Mesothelial cell of epicardium (in vitro differentiated cells): ENCODE measurements at regions not wholly inside any gene's neighbourhood (a gene's known extent, or its start where the extent isn't known, plus 50 kb on each side); places are given as distances from the start of the nearest gene placed in this dataset.

Experiments
- DNase-seq, 2 experiments: peaks; one replicate each; pipeline ENCODE4 v3.0.0; 2021; ENCODE audit warnings: low spot score in 2 of 2; ENCODE audit not compliant: unreplicated experiment in 2 of 2
- H3K27ac Mint-ChIP-seq: 2 replicates; pipeline ENCODE4 v1.8.0; 2021; ENCODE audit warnings: mixed read lengths
- H3K27me3 Mint-ChIP-seq: 2 replicates; pipeline ENCODE4 v1.8.0; 2021; ENCODE audit warnings: low read depth, mixed read lengths
- H3K36me3 Mint-ChIP-seq: 2 replicates; pipeline ENCODE4 v1.8.0; 2021; ENCODE audit warnings: mixed read lengths
- H3K4me1 Mint-ChIP-seq: 2 replicates; pipeline ENCODE4 v1.8.0; 2021; ENCODE audit warnings: mixed read lengths
- H3K4me3 Mint-ChIP-seq: 2 replicates; pipeline ENCODE4 v1.8.0; 2021; ENCODE audit warnings: mild to moderate bottlenecking, moderate library complexity, mixed read lengths
- H3K9me3 Mint-ChIP-seq: 2 replicates; pipeline ENCODE4 v1.8.0; 2021; ENCODE audit warnings: mixed read lengths
- TF ChIP-seq, protein P1 (sequence below): fragments of 200-600 bp; sonication (generic); IDR thresholded peaks from one replicate; pipeline ENCODE4 v1.5.0; 2021; ENCODE audit warnings: antibody characterized with exemption; ENCODE audit not compliant: unreplicated experiment

DNA sequence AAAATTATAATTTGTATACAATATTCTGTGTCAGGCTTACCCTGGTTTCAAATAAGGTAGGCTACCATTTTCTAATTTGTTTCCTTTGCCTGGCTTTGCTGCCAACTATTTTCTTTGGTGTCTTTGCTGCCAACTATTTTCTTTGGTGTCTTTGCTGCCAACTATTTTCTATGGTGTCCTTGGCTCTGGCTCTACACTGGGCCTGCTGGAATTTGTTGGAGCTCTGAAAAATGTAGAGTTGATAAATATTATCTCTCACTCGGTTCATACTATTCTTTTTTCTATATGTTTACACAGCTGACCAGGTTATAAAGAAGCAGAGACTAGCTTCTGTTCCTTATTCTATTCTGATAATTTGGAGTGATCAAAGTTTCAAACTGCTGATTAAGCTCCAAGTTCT, 768.0 kb upstream of the PHF14 start:
- H3K27ac Mint-ChIP-seq, result no peak overlapping the region
- H3K36me3 Mint-ChIP-seq, result no peaks in the 10 kb centered on the region
- no peak for DNase-seq
- TF ChIP-seq, protein P1, sequence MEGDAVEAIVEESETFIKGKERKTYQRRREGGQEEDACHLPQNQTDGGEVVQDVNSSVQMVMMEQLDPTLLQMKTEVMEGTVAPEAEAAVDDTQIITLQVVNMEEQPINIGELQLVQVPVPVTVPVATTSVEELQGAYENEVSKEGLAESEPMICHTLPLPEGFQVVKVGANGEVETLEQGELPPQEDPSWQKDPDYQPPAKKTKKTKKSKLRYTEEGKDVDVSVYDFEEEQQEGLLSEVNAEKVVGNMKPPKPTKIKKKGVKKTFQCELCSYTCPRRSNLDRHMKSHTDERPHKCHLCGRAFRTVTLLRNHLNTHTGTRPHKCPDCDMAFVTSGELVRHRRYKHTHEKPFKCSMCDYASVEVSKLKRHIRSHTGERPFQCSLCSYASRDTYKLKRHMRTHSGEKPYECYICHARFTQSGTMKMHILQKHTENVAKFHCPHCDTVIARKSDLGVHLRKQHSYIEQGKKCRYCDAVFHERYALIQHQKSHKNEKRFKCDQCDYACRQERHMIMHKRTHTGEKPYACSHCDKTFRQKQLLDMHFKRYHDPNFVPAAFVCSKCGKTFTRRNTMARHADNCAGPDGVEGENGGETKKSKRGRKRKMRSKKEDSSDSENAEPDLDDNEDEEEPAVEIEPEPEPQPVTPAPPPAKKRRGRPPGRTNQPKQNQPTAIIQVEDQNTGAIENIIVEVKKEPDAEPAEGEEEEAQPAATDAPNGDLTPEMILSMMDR, result no peak
- H3K9me3 Mint-ChIP-seq, result no peaks in the 10 kb centered on the region
- peaks cover 7% of the 10 kb centered on the region for H3K4me1 Mint-ChIP-seq
- H3K27me3 Mint-ChIP-seq, result peaks cover 3% of the 10 kb centered on the region
- H3K4me3 Mint-ChIP-seq, result no peak overlapping the region

DNA sequence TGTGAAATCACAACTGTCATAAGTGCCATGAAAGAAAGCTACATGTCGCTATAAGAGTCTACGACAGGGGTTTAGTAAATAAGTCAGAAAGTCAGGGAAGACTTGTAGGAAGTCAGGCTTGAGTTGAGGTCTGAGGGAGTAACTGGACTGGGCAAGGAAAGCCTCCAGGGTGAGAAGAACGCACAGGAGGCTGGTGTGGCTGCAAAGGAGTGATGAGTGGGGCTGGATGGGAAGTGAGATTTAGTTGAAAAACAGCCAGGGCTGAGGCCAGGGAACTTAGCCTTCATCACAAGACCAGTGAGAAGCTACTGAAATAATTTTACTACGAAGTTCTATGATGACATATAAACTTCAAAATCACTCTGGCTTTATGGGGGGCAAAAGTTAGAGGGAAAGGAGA, 763.7 kb upstream of the PHF14 start:
- H3K36me3 Mint-ChIP-seq, result no peaks in the 10 kb centered on the region
- no peak for DNase-seq
- H3K27me3 Mint-ChIP-seq, result no peaks in the 10 kb centered on the region
- H3K9me3 Mint-ChIP-seq, result peaks cover 14% of the 10 kb centered on the region
- H3K4me1 Mint-ChIP-seq, result peaks cover 7% of the 10 kb centered on the region
- no peak overlapping the region for H3K4me3 Mint-ChIP-seq
- no peak overlapping the region for H3K27ac Mint-ChIP-seq
- TF ChIP-seq, protein P1, result no peak

DNA sequence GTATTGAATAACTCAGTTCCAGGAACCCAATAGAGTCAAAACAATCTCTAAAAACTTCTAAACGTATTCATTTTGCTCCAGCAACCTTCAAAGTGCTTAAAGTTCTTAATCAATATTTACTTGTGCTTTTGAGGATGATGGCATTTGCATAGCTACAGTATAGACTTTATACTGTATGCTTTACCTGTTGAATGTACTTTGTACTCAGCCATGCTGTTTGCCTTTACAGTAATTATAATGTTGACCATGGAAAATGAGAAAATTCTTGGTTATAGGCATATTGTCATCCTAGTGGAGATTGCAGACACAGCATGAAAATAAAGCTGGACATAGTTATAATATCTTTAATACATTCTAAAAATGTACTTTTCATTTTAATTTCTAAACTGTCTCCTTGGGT, 762.7 kb upstream of the PHF14 start:
- no peak overlapping the region for H3K27ac Mint-ChIP-seq
- no peaks in the 10 kb centered on the region for H3K27me3 Mint-ChIP-seq
- no peaks in the 10 kb centered on the region for H3K36me3 Mint-ChIP-seq
- TF ChIP-seq, protein P1, result no peak
- H3K4me1 Mint-ChIP-seq, result peaks cover 7% of the 10 kb centered on the region
- no peak overlapping the region for H3K4me3 Mint-ChIP-seq
- H3K9me3 Mint-ChIP-seq, result peaks cover 15% of the 10 kb centered on the region
- DNase-seq, result no peak

DNA sequence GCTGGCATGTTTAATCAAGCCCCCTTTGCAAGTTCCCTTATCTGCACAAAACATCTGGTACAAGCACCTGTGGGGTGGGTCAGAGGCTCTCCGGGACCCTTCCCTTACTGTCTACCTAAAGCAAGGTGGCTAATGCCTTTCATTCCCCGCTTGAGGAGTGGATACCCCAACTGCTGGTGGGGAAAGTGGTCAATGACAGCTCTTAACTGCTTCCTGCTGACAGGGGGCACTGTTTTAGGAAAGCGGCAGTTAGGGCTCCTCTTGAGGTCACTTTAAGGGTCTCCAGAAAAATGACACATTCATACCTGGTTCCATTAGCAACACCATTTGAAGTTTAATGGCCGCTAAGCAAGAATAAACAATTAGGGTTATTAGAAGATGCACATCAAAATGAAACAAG, 761.8 kb upstream of the PHF14 start:
- TF ChIP-seq, protein P1, result no peak
- Mint-ChIP-seq H3K27ac (no peak overlapping the region), H3K4me3 (no peak overlapping the region), H3K27me3 (no peaks in the 10 kb centered on the region), H3K36me3 (no peaks in the 10 kb centered on the region), H3K4me1 (peaks cover 5% of the 10 kb centered on the region), H3K9me3 (peaks cover 20% of the 10 kb centered on the region)
- no peak for DNase-seq

DNA sequence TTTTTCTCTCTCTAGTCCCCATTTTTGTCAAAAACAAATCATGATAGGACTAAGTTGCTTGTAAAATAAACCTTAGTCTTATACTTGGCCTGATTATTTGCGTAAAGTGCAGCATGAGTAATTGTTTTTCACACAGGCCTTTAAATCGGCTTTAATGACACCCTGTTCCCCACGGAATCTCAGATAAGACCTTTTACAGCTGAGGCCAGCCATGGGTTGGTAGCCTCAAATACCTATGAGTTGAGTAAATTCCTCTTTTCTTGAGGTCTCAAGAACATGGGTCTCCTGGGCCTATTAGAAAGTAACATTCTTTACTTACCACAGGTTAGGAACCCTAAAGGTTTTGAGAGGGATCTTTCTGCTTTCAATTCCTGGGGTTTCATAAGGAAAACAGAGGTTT, 761.0 kb upstream of the PHF14 start:
- no peak overlapping the region for H3K27ac Mint-ChIP-seq
- H3K4me3 Mint-ChIP-seq, result no peak overlapping the region
- TF ChIP-seq, protein P1, result no peak
- no peaks in the 10 kb centered on the region for H3K4me1 Mint-ChIP-seq
- peaks cover 24% of the 10 kb centered on the region for H3K9me3 Mint-ChIP-seq
- no peaks in the 10 kb centered on the region for H3K36me3 Mint-ChIP-seq
- DNase-seq, result no peak
- H3K27me3 Mint-ChIP-seq, result no peaks in the 10 kb centered on the region

DNA sequence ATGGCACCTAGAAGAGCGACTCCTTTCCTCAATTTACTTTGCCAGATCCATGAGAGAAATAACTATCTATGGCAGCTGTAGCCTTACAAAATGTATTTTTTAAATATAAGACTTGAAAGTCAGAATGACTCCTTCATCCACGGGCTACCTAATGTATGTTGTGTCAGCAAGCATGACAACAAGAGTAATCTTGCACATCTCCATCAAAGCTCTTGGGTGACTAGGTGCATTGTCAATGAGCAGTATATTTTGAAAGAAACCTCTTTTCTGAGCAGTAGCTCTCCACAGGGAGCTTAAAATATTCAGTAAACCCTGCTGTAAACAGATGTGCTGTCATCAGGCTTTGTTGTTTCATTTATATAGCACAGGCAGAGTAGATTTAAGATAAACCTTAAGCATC, 757.2 kb upstream of the PHF14 start:
- Mint-ChIP-seq H3K27ac (no peak overlapping the region), H3K27me3 (no peaks in the 10 kb centered on the region), H3K36me3 (no peaks in the 10 kb centered on the region), H3K4me1 (peaks cover 12% of the 10 kb centered on the region), H3K9me3 (peaks cover 24% of the 10 kb centered on the region), H3K4me3 (no peak overlapping the region)
- no peak for DNase-seq
- TF ChIP-seq, protein P1, result no peak
